Myocyte (in vitro differentiated cells): ENCODE measurements at regions not wholly inside any gene's neighbourhood (a gene's known extent, or its start where the extent isn't known, plus 50 kb on each side); places are given as distances from the start of the nearest gene placed in this dataset.

ENCODE experiments used
- DNase-seq: peaks from one replicate; pipeline ENCODE4 v3.0.0-alpha.2; 2012; ENCODE audit warnings: low read depth

- no peak for DNase-seq
Observed at GRCh38 chr7:80082213-80082612, 52.4 kb upstream of the GNAI1 start.

GRCh38 chr7:80078886-80079285 is 55.7 kb upstream of the GNAI1 start:
- no peak for DNase-seq

GRCh38 chr7:80078159-80078731 is 56.4 kb upstream of the GNAI1 start:
- DNase-seq, result peak; percentile 27

- peak; percentile 31 for DNase-seq
Observed at GRCh38 chr7:80070391-80070790, 64.2 kb upstream of the GNAI1 start.

- no peak for DNase-seq
Observed at GRCh38 chr7:80066639-80067038, 68.0 kb upstream of the GNAI1 start.

GRCh38 chr7:80063834-80064233 is 70.8 kb upstream of the GNAI1 start:
- DNase-seq, result no peak

- peak; percentile 85 for DNase-seq
Observed at GRCh38 chr7:80060218-80060806, 74.3 kb upstream of the GNAI1 start.

- DNase-seq, result no peak
Observed at GRCh38 chr7:80057488-80057887, 77.1 kb upstream of the GNAI1 start.

- DNase-seq, result no peak
Observed at GRCh38 chr7:80054356-80054755, 80.3 kb upstream of the GNAI1 start.

- no peak for DNase-seq
Observed at GRCh38 chr7:80053124-80053523, 81.5 kb upstream of the GNAI1 start.

GRCh38 chr7:80047856-80048459 is 86.7 kb upstream of the GNAI1 start:
- DNase-seq, result peak; percentile 6

- no peak for DNase-seq
Observed at GRCh38 chr7:80047032-80047431, 87.6 kb upstream of the GNAI1 start.

GRCh38 chr7:80044796-80045195 is 89.8 kb upstream of the GNAI1 start:
- DNase-seq, result no peak

- DNase-seq, result no peak
Observed at GRCh38 chr7:80040752-80041151, 93.9 kb upstream of the GNAI1 start.

GRCh38 chr7:80040335-80040734 is 94.3 kb upstream of the GNAI1 start:
- DNase-seq, result no peak

- DNase-seq, result peak; percentile 26
Observed at GRCh38 chr7:80039251-80039884, 95.3 kb upstream of the GNAI1 start.

- no peak for DNase-seq
Observed at GRCh38 chr7:80037689-80038088, 96.9 kb upstream of the GNAI1 start.

GRCh38 chr7:80036107-80036506 is 98.5 kb upstream of the GNAI1 start:
- DNase-seq, result no peak

GRCh38 chr7:80028717-80029116 is 105.9 kb upstream of the GNAI1 start:
- DNase-seq, result no peak

GRCh38 chr7:80027611-80028173 is 106.9 kb upstream of the GNAI1 start:
- no peak for DNase-seq

GRCh38 chr7:80026766-80027165 is 107.9 kb upstream of the GNAI1 start:
- no peak for DNase-seq

- peak; percentile 78 for DNase-seq
Observed at GRCh38 chr7:80020277-80020676, 114.4 kb upstream of the GNAI1 start.
